SK-N-MC (cell line): ENCODE measurements at regions not wholly inside any gene's neighbourhood (a gene's known extent, or its start where the extent isn't known, plus 50 kb on each side); places are given as distances from the start of the nearest gene placed in this dataset.
A peak's percentile ranks its signal among the peaks of the same experiment; 100 is the strongest.
"Not testable (repeated sequence)": the region's sequence is repeated elsewhere in the genome, so short reads cannot be mapped to it uniquely, and the experiment has no call there.

Experiments used
- DNase-seq: peaks from one replicate; pipeline ENCODE4 v3.0.0-alpha.2; 2011; ENCODE audit warnings: low read depth, low spot score
- H3K27ac ChIP-seq: fragments of 200-600 bp; sonication (generic); 2 replicates; pipeline ENCODE4 v1.5.1; 2016; ENCODE audit warnings: mixed run types
- H3K36me3 ChIP-seq: fragments of 200-600 bp; sonication (generic); 2 replicates; pipeline ENCODE4 v1.6.1; 2017; ENCODE audit warnings: antibody characterized with exemption, low read length, mixed read lengths; ENCODE audit not compliant: insufficient read depth
- H3K4me3 ChIP-seq: fragments of 200-600 bp; sonication (generic); 2 replicates; pipeline ENCODE4 v1.5.1; 2016
- H3K9ac ChIP-seq: fragments of 200-600 bp; sonication (generic); 2 replicates; pipeline ENCODE4 v1.8.0; 2017; ENCODE audit warnings: mixed run types, mixed read lengths; ENCODE audit not compliant: insufficient read length
- H3K9me3 ChIP-seq: fragments of 200-600 bp; sonication (generic); 2 replicates; pipeline ENCODE4 v1.6.1; 2017; ENCODE audit warnings: low read depth, mild to moderate bottlenecking, antibody characterized with exemption, low read length, moderate library complexity, mixed read lengths
- EZH2 ChIP-seq: fragments of 200-600 bp; sonication (generic); IDR thresholded peaks from one replicate; pipeline ENCODE4 v1.6.1; 2017; ENCODE audit warnings: antibody characterized with exemption
- FOXP2 ChIP-seq: optimal IDR thresholded peaks from 2 replicates; pipeline ENCODE3; 2011; ENCODE audit warnings: mild to moderate bottlenecking, moderate library complexity; ENCODE audit not compliant: insufficient read depth; ENCODE audit errors: extremely low read length, control extremely low read depth
- POLR2AphosphoS5 ChIP-seq: IDR thresholded peaks from 2 replicates; pipeline ENCODE4 v1.6.1; 2012; ENCODE audit warnings: mild to moderate bottlenecking, low read depth, low read length, borderline replicate concordance

DNA sequence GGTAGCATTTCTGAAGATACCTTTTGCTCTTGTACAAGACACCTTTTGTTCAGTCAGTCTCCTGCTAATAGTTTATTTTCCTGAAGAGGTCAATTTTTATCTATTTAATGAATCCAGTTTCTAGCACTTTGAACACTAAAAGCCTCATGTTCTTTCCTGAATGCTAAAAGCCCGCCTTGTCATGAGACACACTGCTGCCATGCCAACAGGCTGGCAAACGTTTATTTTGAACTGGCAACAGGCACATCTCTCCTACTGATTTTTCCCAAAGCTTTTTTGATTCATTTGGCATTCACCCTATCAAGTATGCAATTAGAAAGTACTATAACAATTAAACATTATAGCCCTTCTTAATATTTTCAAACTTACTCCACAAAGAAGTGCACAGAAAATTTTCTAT is 421.2 kb upstream of the EYS start:
- no peak for DNase-seq
- Histone ChIP-seq H3K4me3 (no peak overlapping the region), H3K27ac (peak overlapping the region; percentile 58; the same call in 1 of the 2 replicates), H3K36me3 (no peaks in the 10 kb centered on the region), H3K9ac (no peak overlapping the region), H3K9me3 (no peaks in the 10 kb centered on the region)
- TF ChIP-seq POLR2AphosphoS5 (no peak), FOXP2 (no peak), EZH2 (no peak)

DNA sequence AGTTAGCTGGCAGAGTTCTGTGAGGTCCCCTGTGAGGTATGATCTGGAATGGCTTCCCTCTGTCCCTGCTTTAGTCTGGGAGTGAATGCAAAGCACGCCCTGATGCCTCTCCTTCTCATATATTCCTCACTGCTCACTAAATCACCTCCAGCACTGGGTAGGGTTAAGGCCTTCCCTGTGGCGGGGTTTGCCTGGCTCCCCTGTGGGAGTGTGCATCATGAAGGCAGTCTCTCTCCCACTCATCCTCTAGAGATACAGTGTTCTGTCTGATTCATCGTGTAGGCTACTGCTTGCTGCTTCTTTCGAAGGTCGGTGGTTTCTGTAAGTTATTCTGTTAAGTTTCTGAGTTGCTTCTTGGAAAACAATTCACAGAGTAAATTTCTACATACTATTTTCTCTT is 420.0 kb upstream of the EYS start:
- H3K36me3 ChIP-seq, result no peaks in the 10 kb centered on the region
- no peak for DNase-seq

DNA sequence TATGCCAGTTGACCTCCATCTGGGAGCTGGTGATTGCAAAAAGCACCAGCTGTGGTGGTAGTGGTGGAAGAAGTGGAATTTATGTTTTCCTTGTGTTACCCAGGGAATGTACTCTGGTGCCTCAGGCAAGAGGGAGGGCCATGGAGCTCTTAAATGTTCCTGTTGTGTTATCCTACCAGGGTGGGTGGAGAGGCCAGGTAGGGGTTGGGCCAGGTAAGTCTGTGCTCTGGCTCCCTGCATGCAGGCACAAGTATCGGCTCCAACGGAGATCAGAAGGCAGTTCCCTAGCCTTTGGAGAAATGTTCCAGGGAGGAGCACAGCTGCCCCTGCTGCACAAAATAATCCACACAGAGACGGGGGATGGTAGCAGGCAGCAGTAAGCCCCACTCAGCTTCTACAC is 419.3 kb upstream of the EYS start:
- H3K4me3 ChIP-seq, result no peak overlapping the region
- H3K27ac ChIP-seq, result no peak overlapping the region
- DNase-seq, result no peak
- H3K36me3 ChIP-seq, result no peaks in the 10 kb centered on the region
- no peaks in the 10 kb centered on the region for H3K9me3 ChIP-seq
- no peak overlapping the region for H3K9ac ChIP-seq
- no peak for TF ChIP-seq POLR2AphosphoS5
- no peak for TF ChIP-seq FOXP2
- TF ChIP-seq EZH2, result no peak

More for the DNA sequence above, 420.0 kb upstream of the EYS start:
- no peak for TF ChIP-seq POLR2AphosphoS5
- TF ChIP-seq EZH2, result no peak
- no peak for TF ChIP-seq FOXP2
- Histone ChIP-seq H3K27ac (no peak overlapping the region), H3K9me3 (no peaks in the 10 kb centered on the region), H3K4me3 (no peak overlapping the region), H3K9ac (no peak overlapping the region)

DNA sequence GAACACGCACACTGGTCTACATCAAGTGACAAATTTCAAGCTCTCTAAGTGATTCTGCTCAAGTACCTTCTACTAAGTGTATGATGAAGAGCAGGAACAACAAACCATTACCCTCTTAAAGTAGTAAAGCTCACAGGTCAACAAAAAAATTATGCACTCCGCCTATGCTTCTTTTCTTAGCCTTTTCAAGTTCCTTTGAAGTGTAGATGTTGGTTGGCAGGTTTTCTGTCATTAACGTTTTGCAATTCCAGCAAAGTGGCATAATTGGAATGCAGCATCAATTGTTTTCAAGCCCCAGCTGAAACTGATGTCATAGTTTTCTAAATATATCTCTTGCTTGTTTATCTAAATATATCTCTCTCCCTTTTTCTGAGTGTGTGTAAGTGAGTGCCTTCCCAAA is 396.9 kb upstream of the EYS start:
- Histone ChIP-seq H3K9ac (no peak overlapping the region), H3K4me3 (no peak overlapping the region), H3K36me3 (no peaks in the 10 kb centered on the region), H3K27ac (no peak overlapping the region), H3K9me3 (no peaks in the 10 kb centered on the region)
- TF ChIP-seq POLR2AphosphoS5 (no peak), EZH2 (no peak), FOXP2 (no peak)
- DNase-seq, result no peak

DNA sequence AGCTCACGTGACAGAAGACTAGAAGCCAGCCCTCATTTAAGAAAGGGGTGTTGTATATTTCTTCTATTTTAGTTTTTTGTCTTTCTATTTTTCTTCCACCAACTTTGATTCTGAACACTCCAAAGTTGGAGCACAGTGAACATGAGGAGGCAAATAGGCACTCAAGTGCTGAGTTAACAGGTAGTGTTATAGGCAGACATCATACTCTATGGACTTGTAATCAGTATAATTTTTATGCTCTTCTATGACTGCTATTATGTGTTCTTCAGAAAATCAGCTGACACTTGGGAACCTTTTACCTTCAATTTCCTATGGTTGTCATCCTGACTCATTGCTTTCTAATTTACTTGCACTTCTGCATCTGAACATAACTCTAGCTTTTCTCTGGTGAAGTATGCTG is 396.3 kb upstream of the EYS start:
- no peak for DNase-seq
- TF ChIP-seq FOXP2 (no peak), EZH2 (no peak), POLR2AphosphoS5 (no peak)
- Histone ChIP-seq H3K36me3 (no peaks in the 10 kb centered on the region), H3K4me3 (no peak overlapping the region), H3K27ac (no peak overlapping the region), H3K9ac (no peak overlapping the region), H3K9me3 (no peaks in the 10 kb centered on the region)

DNA sequence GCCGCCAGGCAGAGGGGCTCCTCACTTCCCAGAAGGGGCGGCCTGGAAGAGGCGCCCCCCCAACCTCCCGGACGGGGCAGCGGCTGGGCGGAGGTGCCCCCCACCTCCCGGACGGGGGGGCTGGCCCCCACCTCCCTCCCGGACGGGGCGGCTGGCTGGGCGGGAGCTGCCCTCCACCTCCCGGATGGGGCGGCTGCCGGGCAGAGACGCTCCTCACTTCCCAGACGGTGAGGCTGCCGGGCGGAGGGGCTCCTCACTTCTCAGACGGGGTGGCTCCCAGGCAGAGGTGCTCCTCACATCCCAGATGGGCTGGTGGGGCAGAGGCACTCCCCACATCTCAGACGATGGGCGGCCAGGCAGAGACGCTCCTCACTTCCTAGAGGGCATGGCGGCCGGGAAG is 389.7 kb upstream of the EYS start:
- TF ChIP-seq EZH2 (no peak), FOXP2 (no peak), POLR2AphosphoS5 (no peak)
- Histone ChIP-seq H3K9me3 (no peaks in the 10 kb centered on the region), H3K9ac (no peak overlapping the region), H3K4me3 (no peak overlapping the region), H3K27ac (no peak overlapping the region), H3K36me3 (no peaks in the 10 kb centered on the region)
- no peak for DNase-seq

DNA sequence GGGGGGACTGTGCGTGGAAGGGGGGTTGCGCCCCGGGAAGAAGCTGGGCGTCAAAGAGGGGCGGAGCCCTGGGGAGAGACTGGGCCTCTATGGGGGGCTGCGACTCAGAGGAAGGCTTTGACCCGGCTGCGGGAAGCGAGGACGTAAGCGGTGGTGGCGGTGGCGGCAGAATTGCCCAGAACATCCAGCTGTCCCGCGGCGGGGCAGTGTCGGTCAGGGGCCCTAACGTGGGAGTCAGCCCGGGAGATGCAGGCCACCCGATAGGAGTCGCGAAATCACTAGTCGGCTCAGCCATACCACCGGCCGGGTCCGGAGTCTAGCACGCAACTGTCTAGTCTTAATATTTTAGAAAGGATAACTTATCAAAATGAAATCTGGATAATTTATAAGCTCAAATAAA is 387.6 kb upstream of the EYS start:
- no peak overlapping the region for H3K27ac ChIP-seq
- DNase-seq, result no peak
- H3K4me3 ChIP-seq, result no peak overlapping the region
- no peaks in the 10 kb centered on the region for H3K36me3 ChIP-seq
- TF ChIP-seq EZH2 (no peak), POLR2AphosphoS5 (no peak), FOXP2 (no peak)
- no peak overlapping the region for H3K9ac ChIP-seq
- H3K9me3 ChIP-seq, result no peaks in the 10 kb centered on the region

DNA sequence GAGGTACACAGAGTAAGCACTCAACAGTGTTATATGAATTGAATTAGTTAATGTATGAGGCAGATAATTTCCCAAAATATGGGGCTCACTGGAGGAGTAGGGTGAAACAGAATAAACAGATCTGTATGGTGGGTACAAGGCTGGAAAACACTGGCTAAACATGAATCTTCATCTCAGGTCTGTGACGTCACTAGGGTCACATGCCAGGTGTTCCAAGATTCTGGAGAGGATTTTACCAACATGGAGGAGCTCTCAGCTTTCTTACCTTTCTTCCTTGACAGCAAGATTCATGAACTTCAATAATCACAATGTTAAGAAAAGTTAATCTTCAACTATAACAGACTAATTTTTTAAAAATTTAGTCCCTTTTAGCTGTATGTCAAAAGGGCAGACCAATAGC is 385.3 kb upstream of the EYS start:
- not testable (repeated sequence) for H3K36me3 ChIP-seq, H3K4me3 ChIP-seq, H3K9me3 ChIP-seq, H3K27ac ChIP-seq, DNase-seq, H3K9ac ChIP-seq

DNA sequence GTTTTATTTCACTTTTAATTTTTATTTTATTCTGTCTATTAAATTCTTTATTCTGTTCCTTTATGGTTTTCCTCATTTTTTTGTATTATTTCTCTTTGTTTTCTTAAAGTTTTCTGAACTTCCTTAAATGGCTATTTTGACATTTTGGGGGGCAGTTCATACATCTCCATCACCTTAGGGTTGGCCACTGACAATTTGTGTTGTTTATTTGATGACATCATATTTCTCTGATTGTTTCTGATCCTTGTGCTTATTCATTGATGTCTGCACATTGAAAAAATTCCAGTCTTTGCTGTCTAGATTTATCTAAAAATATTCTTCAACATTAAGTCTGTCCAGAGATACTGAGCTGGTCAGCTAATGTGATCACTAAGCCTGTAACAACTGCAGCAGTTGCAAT is 379.5 kb upstream of the EYS start:
- Histone ChIP-seq H3K36me3 (no peaks in the 10 kb centered on the region), H3K4me3 (no peak overlapping the region), H3K27ac (no peak overlapping the region), H3K9me3 (no peaks in the 10 kb centered on the region; the same call in 1 of the 2 replicates), H3K9ac (no peak overlapping the region)
- DNase-seq, result no peak
- TF ChIP-seq POLR2AphosphoS5, result no peak
- TF ChIP-seq FOXP2, result no peak
- no peak for TF ChIP-seq EZH2

DNA sequence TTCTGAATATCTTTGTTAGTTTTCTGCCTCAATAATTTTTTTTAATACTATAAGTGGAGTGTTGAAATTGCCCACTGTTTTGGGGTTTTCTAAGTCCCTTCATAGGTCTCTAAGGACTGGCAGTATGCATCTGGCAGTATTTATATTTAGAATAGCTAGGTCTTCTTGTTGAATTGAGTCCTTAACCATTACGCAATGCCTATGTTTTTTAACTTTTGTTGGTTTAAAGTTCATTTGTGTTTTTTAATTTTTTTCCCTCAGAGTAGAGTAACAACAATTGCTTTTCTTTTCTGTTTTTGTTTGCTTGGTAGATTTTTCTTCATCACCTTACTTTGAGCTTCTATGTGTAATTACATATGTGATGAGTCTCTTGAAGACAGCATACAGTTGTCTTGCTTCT is 375.9 kb upstream of the EYS start:
- H3K4me3 ChIP-seq, result no peak overlapping the region
- TF ChIP-seq EZH2 (no peak), POLR2AphosphoS5 (no peak), FOXP2 (no peak)
- no peak for DNase-seq

More for the DNA sequence above, 375.9 kb upstream of the EYS start:
- Histone ChIP-seq H3K9me3 (no peaks in the 10 kb centered on the region; the same call in 1 of the 2 replicates), H3K9ac (no peak overlapping the region), H3K27ac (no peak overlapping the region), H3K36me3 (no peaks in the 10 kb centered on the region)
